ENCODE measurements at regions not wholly inside any gene's neighbourhood (a gene's known extent, or its start where the extent isn't known, plus 50 kb on each side); places are given as distances from the start of the nearest gene placed in this dataset.

GRCh38 chr14:50011242-50011641, 105.1 kb downstream of the VCPKMT start:
- H3K9me3 ChIP-seq = no peaks in the 10 kb centered on the region
- TF ChIP-seq MYC (IDR thresholded peaks at IDR 0.05; ENCODE audit: borderline replicate concordance, low read length) (no peak), CHD4 (IDR thresholded peaks at IDR 0.05; ENCODE audit: borderline replicate concordance) (no peak), HOXA7 (CRISPR knock-in tag; IDR thresholded peaks at IDR 0.05) (no peak), TFCP2L1 (CRISPR knock-in tag; IDR thresholded peaks at IDR 0.05) (no peak), RARB (CRISPR knock-in tag; IDR thresholded peaks at IDR 0.05) (no peak), RNF2 (IDR thresholded peaks at IDR 0.05; ENCODE audit: borderline replicate concordance, low read depth) (no peak), ELK1 (IDR thresholded peaks at IDR 0.05; ENCODE audit: low read depth, low read length) (no peak), FOSB (CRISPR knock-in tag; IDR thresholded peaks at IDR 0.05) (no peak), GATA3 (IDR thresholded peaks at IDR 0.05; ENCODE audit: borderline replicate concordance) (no peak)
- TF ChIP-seq, protein P1, sequence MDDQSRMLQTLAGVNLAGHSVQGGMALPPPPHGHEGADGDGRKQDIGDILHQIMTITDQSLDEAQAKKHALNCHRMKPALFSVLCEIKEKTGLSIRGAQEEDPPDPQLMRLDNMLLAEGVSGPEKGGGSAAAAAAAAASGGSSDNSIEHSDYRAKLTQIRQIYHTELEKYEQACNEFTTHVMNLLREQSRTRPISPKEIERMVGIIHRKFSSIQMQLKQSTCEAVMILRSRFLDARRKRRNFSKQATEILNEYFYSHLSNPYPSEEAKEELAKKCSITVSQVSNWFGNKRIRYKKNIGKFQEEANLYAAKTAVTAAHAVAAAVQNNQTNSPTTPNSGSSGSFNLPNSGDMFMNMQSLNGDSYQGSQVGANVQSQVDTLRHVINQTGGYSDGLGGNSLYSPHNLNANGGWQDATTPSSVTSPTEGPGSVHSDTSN (IDR thresholded peaks at IDR 0.05) = no peak
- H3K27ac ChIP-seq = no peak overlapping the region
- H3K4me1 ChIP-seq = peaks cover 23% of the 10 kb centered on the region
- CTCF ChIA-PET = interaction anchor here (0.9 to 1.0 kb wide), 4 partner anchors 36 to 158 kb away, joined by 3 to 4 read pairs (median 3); no protein-coding TSS in a partner anchor
- H3K4me3 ChIP-seq = no peak overlapping the region
- DNase-seq (ENCODE audit: low read depth in 1 of 2, low spot score in 1 of 2) (no peak), FAIRE-seq (no peak), ATAC-seq (no peak)
- H3K4me2 ChIP-seq = no peak overlapping the region
- POLR2A ChIA-PET = no interaction called here
- WGBS (ENCODE audit: missing lambda C conversion rate) = 76% methylated on average over 6 of the region's 6 CpGs

DNA sequence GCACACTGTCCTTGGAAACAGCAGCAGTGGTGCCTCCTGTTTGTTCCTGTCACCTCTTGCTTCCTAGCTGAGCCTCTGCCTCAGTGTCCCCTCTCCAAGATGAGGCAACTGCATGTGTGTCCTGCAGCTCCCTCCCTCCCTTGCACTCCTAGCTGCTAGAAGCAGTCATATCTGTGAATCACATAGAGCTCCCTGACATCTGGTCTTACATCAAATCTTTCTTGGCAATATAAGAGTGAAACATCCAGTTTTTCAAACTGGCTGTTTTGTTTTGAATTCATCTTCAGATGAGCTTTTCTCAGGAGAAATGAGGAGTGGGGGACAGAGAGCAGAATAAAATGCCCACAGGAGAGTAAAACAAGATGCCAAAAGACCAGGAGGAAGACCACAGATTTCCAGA, 103.7 kb downstream of the VCPKMT start:
- no peaks in the 10 kb centered on the region for H3K9me3 ChIP-seq
- no peak overlapping the region for H3K4me2 ChIP-seq
- POLR2A ChIA-PET = no interaction called here
- FAIRE-seq (no peak), ATAC-seq (no peak), DNase-seq (ENCODE audit: low read depth in 1 of 2, low spot score in 1 of 2) (no peak)
- peaks cover 19% of the 10 kb centered on the region for H3K4me1 ChIP-seq
- CTCF ChIA-PET = no interaction called here
- TF ChIP-seq CEBPB (IDR thresholded peaks at IDR 0.05) (no peak), RFX5 (IDR thresholded peaks at IDR 0.05) (no peak), SMC3 (IDR thresholded peaks at IDR 0.05) (no peak)
- TF ChIP-seq, protein P2, sequence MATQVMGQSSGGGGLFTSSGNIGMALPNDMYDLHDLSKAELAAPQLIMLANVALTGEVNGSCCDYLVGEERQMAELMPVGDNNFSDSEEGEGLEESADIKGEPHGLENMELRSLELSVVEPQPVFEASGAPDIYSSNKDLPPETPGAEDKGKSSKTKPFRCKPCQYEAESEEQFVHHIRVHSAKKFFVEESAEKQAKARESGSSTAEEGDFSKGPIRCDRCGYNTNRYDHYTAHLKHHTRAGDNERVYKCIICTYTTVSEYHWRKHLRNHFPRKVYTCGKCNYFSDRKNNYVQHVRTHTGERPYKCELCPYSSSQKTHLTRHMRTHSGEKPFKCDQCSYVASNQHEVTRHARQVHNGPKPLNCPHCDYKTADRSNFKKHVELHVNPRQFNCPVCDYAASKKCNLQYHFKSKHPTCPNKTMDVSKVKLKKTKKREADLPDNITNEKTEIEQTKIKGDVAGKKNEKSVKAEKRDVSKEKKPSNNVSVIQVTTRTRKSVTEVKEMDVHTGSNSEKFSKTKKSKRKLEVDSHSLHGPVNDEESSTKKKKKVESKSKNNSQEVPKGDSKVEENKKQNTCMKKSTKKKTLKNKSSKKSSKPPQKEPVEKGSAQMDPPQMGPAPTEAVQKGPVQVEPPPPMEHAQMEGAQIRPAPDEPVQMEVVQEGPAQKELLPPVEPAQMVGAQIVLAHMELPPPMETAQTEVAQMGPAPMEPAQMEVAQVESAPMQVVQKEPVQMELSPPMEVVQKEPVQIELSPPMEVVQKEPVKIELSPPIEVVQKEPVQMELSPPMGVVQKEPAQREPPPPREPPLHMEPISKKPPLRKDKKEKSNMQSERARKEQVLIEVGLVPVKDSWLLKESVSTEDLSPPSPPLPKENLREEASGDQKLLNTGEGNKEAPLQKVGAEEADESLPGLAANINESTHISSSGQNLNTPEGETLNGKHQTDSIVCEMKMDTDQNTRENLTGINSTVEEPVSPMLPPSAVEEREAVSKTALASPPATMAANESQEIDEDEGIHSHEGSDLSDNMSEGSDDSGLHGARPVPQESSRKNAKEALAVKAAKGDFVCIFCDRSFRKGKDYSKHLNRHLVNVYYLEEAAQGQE (IDR thresholded peaks at IDR 0.05) = no peak
- TF ChIP-seq, protein P3, sequence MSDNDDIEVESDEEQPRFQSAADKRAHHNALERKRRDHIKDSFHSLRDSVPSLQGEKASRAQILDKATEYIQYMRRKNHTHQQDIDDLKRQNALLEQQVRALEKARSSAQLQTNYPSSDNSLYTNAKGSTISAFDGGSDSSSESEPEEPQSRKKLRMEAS (IDR thresholded peaks at IDR 0.05) = no peak
- H3K4me3 ChIP-seq = no peak overlapping the region
- H3K27ac ChIP-seq = peak overlapping the region in 1 of 2 experiments; percentile 16; a peak in 1 of 6 replicates

DNA sequence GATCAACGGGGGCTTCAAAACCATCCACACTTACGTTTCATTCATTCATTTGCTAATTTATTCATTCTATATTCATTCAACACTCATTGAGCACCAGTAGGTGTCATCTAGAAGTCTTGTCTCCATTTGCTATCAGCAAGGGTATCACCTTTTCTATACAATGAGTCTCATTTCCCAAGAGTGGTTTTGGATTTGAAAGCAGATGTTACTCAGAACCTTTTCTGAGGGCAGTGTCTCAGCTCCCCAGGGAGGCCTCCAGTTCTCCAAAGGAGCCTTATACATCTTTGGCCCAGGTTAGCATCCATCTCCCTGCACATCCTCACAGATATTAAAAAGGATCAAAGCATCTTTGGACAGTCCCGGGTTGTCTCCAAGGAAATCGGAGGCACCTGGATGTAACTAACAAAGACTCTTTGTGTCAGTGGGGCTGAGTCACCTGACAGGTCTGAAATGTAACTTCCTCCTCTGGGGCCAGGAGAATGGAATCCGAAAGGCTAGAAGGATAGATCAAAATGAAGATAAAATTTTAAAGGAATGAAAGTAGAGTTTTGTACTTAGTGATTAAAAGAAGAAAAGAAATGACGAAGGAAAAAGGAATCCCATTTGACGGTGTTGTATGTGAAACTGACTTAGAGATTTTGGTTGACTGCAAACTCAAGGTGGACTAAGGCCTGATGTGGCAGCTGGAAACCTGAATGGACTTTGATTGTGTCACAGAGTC, 103.0 kb downstream of the VCPKMT start:
- DNase-seq (ENCODE audit: low read depth in 1 of 2, low spot score in 1 of 2) (no peak), ATAC-seq (no peak), FAIRE-seq (no peak)
- TF ChIP-seq HDAC2 (IDR thresholded peaks at IDR 0.05) = no peak
- no peak for TF ChIP-seq NR3C1 (IDR thresholded peaks at IDR 0.05)
- no peak for TF ChIP-seq CHD4 (IDR thresholded peaks at IDR 0.05; ENCODE audit: borderline replicate concordance)
- TF ChIP-seq FOSB (CRISPR knock-in tag; IDR thresholded peaks at IDR 0.05) = no peak
- Histone ChIP-seq H3K4me3 (no peak overlapping the region), H3K4me1 (peaks cover 20% of the 10 kb centered on the region), H3K4me2 (no peak overlapping the region), H3K27ac (peak overlapping the region in 1 of 2 experiments; percentile 16; a peak in 1 of 6 replicates), H3K9me3 (no peaks in the 10 kb centered on the region)
- POLR2A ChIA-PET = interaction anchor here (0.6 kb wide), 1 partner anchor 23 kb away, joined by 3 read pairs; no protein-coding TSS in a partner anchor
- CTCF ChIA-PET = no interaction called here
- 76% methylated on average over 7 of the region's 7 CpGs for WGBS (ENCODE audit: missing lambda C conversion rate)

Data from A549 (cell line).